ENCODE measurements at regions not wholly inside any gene's neighbourhood (a gene's known extent, or its start where the extent isn't known, plus 50 kb on each side); places are given as distances from the start of the nearest gene placed in this dataset.

DNA sequence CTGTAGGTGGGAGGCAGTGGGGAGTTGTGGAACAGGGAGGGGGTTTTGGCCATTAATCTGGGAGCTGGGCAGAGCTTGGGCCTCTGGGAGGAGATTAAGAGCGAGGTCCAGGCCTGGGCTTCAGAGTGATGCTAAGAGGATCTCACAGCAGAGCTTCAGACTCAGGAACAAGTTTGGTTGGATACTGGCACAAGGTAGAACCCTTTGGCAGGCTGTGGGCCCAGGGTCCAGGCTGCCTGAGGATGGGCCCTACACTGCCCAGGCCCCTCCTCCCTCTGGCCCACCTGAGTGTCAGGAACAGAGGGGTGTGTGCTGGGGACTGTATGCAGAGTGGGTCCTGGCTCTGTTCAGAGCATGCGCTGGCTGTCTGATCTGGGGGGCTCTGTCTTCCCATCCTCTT lies 334.9 kb downstream of the CYP26B1 start:
- H3K79me2 ChIP-seq (ENCODE audit: control insufficient read depth, insufficient read depth, low read length), result no peaks in the 10 kb centered on the region
- no peaks in the 10 kb centered on the region for H3K9me3 ChIP-seq (replicated peaks; ENCODE audit: control insufficient read depth, insufficient read depth, low read depth, low read length)
- no peak overlapping the region for H2AFZ ChIP-seq (ENCODE audit: low read depth, low read length)
- no TSS peak for BruUV-seq (replicated peaks)
- CTCF ChIA-PET (ENCODE audit: low intra/inter-chr PET ratio), result no interaction called here
- no peaks in the 10 kb centered on the region for H3K36me3 ChIP-seq (ENCODE audit: control insufficient read depth, insufficient read depth, low read length)
- intact Hi-C loops (cut with micrococcal nuclease), result no loop called here
- H3K9ac ChIP-seq (ENCODE audit: insufficient read depth in 1 of 2, low read depth in 2 of 2, low read length in 2 of 2), result no peak overlapping the region; a peak in 1 of 4 replicates
- H3K4me3 ChIP-seq, result no peak overlapping the region
- H3K27me3 ChIP-seq (ENCODE audit: control insufficient read depth in 2 of 2, insufficient read depth in 2 of 2, low read length in 2 of 2), result no peaks in the 10 kb centered on the region; a peak in 1 of 5 replicates
- H4K20me1 ChIP-seq (replicated peaks; ENCODE audit: control insufficient read depth, insufficient read depth, low read length), result no peaks in the 10 kb centered on the region
- no peak for DNase-seq (ENCODE audit: extremely low read depth in 1 of 4, low spot score in 3 of 4)
- no peaks in the 10 kb centered on the region for H3K9me1 ChIP-seq (ENCODE audit: control insufficient read depth, insufficient read depth, low read length)
- no peaks in the 10 kb centered on the region for H3K4me1 ChIP-seq (replicated peaks in 1 of 2; ENCODE audit: control insufficient read depth in 2 of 2, insufficient read depth in 2 of 2, low read length in 2 of 2)
- no peak for FAIRE-seq
- WGBS (ENCODE audit: insufficient coverage, low coverage, missing lambda C conversion rate), result 6% methylated on average over 2 of the region's 2 CpGs
- ATAC-seq, result no peak
- no peak overlapping the region for H3K4me2 ChIP-seq (ENCODE audit: insufficient read depth, low read length)
- in situ Hi-C loops (cut with MboI), result loop anchor here (10.0 kb wide), 1 partner anchor 932 kb away; no protein-coding TSS in a partner anchor
- no peak for TF ChIP-seq CUX1 (CRISPR knock-in tag; IDR thresholded peaks at IDR 0.05)
- TF ChIP-seq BMI1 (IDR thresholded peaks at IDR 0.05; ENCODE audit: low read length), result no peak
- TF ChIP-seq NBN (IDR thresholded peaks at IDR 0.05; ENCODE audit: low read depth), result no peak
- TF ChIP-seq FOXA3 (CRISPR knock-in tag; conservative IDR thresholded peaks at IDR 0.05 in 1 of 2, IDR thresholded peaks at IDR 0.05 in 1 of 2), result no peak
- no peak for TF ChIP-seq NUFIP1 (IDR thresholded peaks at IDR 0.05; ENCODE audit: partially characterized antibody)
- TF ChIP-seq, protein P1, sequence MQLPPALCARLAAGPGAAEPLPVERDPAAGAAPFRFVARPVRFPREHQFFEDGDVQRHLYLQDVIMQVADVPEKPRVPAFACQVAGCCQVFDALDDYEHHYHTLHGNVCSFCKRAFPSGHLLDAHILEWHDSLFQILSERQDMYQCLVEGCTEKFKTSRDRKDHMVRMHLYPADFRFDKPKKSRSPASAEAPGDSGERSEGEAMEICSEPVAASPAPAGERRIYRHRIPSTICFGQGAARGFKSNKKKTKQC (CRISPR knock-in tag; IDR thresholded peaks at IDR 0.05), result no peak
- no peak overlapping the region for H3K27ac ChIP-seq (ENCODE audit: extremely low read depth, low read depth, low read length)
- POLR2A ChIA-PET, result no interaction called here

Measured in K562 (cell line).